Mucosa of rectum (tissue), 2 donors: ENCODE measurements at regions not wholly inside any gene's neighbourhood (a gene's known extent, or its start where the extent isn't known, plus 50 kb on each side); places are given as distances from the start of the nearest gene placed in this dataset.

Experiments
- H3K27ac ChIP-seq, 2 donors: one replicate each; pipeline ENCODE4 v1.7.0; 2013; ENCODE audit warnings: inconsistent platforms in 2 of 2, low read depth in 2 of 2, low read length in 2 of 2
- H3K27me3 ChIP-seq, 2 donors: one replicate each; pipeline ENCODE4 v1.7.0; 2013; ENCODE audit warnings: low read length in 2 of 2; ENCODE audit not compliant: control insufficient read depth in 2 of 2, insufficient read depth in 2 of 2
- H3K36me3 ChIP-seq, 2 donors: one replicate each; pipeline ENCODE4 v1.7.0; 2013; ENCODE audit warnings: low read length in 2 of 2; ENCODE audit not compliant: control insufficient read depth in 2 of 2, insufficient read depth in 2 of 2
- H3K4me1 ChIP-seq, 2 donors: one replicate each; pipeline ENCODE4 v1.7.0; 2013; ENCODE audit warnings: low read length in 2 of 2, mild to moderate bottlenecking in 1 of 2; ENCODE audit not compliant: control insufficient read depth in 2 of 2, insufficient read depth in 2 of 2
- H3K4me3 ChIP-seq, 2 donors: one replicate each; pipeline ENCODE4 v1.7.0; 2013; ENCODE audit warnings: low read length in 2 of 2
- H3K9ac ChIP-seq, 2 donors: one replicate each; pipeline ENCODE4 v1.7.0; 2013; ENCODE audit warnings: low read length in 2 of 2, low read depth in 1 of 2, mild to moderate bottlenecking in 1 of 2
- H3K9me3 ChIP-seq, 2 donors: one replicate each; pipeline ENCODE4 v1.7.0; 2013; ENCODE audit warnings: low read length in 2 of 2; ENCODE audit not compliant: control insufficient read depth in 2 of 2
- donor health status: healthy.
- donor health status: Normal muscosa, but diverticular disease.

DNA sequence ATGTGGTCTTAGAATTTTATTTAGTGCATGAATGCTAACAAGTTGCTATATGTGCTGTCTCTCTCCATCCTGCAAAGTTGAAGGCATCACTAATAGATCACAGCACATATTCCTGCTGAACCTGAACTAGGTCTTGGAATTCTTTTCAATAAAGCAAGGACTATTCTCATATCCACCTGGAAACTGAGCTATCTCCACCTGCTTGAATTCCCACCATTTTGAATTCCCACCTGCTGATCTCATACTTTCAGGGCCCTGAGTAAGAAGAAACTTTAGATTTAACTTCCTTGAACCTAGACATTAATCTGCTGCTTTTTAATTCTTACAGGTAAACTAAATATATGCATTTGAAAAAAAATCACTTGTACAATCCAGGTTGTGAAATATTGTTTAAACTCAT is 445.3 kb upstream of the CCL2 start:
- Histone ChIP-seq H3K36me3 (no peaks in the 10 kb centered on the region), H3K4me3 (no peak overlapping the region), H3K4me1 (no peaks in the 10 kb centered on the region), H3K9me3 (no peaks in the 10 kb centered on the region), H3K9ac (no peak overlapping the region), H3K27me3 (no peaks in the 10 kb centered on the region), H3K27ac (no peak overlapping the region)

DNA sequence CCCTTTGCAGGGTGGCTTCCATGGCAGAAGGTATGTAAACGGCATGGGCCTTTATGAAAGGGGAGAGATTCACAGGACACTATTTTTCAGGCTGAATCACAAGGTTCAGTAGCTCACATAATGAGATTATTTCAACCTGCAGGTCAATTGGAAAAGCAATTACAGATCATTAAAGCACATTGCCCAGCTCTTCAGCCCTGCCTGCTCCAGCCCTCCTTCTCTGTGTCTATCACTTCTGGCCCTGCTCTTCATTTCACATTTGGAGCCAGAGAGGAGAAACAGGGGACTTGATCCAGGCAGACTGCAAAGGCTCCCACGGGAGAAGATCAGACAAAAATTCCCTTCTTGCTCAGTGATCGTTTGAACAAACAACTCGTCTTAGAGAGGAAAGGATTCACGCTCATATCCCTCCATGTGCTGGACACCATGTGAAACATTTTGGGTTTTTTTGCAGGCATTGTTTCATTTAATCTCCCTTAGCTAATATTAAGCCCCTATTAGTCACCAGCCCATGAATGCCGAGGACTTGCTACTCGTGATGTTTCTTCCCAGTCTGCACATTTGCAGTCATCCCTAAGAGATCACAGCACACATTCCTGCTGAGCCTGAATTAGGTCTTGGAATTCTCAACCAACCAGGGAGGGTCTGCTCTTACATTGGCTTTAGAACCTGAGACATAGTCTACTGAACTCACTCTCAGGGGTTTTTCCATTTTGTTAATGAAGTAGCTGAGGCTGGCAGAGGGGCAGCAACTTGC is 443.9 kb upstream of the CCL2 start:
- Histone ChIP-seq H3K27ac (no peak overlapping the region), H3K4me1 (no peaks in the 10 kb centered on the region), H3K4me3 (no peak overlapping the region), H3K9ac (no peak overlapping the region), H3K36me3 (no peaks in the 10 kb centered on the region), H3K9me3 (no peaks in the 10 kb centered on the region), H3K27me3 (no peaks in the 10 kb centered on the region)

DNA sequence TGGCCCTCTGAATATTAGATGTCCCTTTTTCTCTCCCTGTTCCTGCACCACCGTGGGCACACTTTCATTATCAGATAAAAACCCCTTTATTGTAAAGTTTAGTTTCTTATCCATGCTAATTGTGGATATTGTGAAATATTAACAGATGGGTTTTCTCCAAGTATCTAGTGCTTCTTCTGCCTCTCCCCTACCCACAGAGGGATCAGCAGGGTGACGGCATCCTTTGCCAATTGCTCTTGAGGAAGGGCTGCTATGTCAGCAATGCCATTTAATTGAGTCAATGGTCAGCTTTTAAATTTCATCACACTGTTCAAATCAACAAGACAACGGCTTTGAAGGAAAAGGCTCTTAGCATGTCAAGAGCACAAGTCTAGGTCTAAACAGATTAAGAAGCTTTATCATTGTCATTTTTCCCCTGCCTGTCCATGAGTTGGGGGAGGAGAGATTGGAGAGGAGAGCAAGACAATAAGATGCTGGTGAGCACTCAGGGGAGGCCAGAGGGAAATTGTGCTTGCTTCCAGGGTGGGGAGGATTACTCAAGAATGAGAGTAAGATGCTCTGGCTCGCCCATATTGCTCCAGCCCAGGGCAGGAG is 443.0 kb upstream of the CCL2 start:
- Histone ChIP-seq H3K9ac (no peak overlapping the region), H3K4me3 (no peak overlapping the region), H3K9me3 (no peaks in the 10 kb centered on the region), H3K27ac (no peak overlapping the region), H3K4me1 (no peaks in the 10 kb centered on the region), H3K36me3 (no peaks in the 10 kb centered on the region), H3K27me3 (no peaks in the 10 kb centered on the region)

DNA sequence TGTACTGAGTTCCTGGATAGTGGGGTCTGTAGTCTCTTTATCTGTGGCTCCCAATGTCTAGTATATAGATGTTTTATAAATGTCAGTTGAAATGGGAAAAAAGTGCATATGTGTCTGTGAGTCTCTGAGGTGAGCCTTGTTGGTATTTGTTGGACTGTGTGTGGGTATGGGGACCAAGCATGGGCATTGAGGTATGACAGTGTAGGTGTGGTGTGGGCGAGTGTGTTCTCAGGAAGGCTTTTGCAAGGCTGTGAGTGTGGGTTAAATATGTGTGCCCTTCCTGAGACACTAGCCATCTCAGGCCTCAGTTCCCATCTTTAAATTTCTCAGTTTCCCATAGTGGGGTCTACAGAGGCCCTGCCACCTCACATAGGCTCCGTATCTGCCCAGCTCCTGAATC is 440.2 kb upstream of the CCL2 start:
- Histone ChIP-seq H3K27me3 (peaks cover 0 to 2% of the 10 kb centered on the region in 2 donors), H3K36me3 (no peaks in the 10 kb centered on the region), H3K4me1 (no peaks in the 10 kb centered on the region), H3K9me3 (no peaks in the 10 kb centered on the region), H3K4me3 (no peak overlapping the region), H3K9ac (no peak overlapping the region), H3K27ac (no peak overlapping the region)

DNA sequence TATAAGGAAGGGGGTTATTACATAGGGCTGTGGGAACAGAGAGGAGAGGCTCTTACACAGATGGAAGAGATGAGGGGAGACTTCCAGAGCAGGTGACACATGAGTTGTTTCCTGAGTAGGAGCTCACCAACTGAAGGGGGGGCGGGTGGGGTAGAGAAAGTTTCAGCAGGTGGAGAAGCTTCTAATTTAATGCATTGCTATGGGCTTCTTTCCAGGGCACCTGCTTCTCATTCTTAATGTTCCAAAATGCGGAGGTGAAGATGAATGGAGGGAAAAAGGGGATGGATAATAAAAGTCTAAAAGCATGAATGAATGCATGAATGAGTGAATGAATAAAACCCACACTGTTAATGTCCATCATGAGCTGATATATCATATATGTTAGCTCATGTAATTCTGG is 439.0 kb upstream of the CCL2 start:
- Histone ChIP-seq H3K27me3 (peaks cover 0 to 2% of the 10 kb centered on the region in 2 donors), H3K9me3 (no peaks in the 10 kb centered on the region), H3K36me3 (no peaks in the 10 kb centered on the region)

DNA sequence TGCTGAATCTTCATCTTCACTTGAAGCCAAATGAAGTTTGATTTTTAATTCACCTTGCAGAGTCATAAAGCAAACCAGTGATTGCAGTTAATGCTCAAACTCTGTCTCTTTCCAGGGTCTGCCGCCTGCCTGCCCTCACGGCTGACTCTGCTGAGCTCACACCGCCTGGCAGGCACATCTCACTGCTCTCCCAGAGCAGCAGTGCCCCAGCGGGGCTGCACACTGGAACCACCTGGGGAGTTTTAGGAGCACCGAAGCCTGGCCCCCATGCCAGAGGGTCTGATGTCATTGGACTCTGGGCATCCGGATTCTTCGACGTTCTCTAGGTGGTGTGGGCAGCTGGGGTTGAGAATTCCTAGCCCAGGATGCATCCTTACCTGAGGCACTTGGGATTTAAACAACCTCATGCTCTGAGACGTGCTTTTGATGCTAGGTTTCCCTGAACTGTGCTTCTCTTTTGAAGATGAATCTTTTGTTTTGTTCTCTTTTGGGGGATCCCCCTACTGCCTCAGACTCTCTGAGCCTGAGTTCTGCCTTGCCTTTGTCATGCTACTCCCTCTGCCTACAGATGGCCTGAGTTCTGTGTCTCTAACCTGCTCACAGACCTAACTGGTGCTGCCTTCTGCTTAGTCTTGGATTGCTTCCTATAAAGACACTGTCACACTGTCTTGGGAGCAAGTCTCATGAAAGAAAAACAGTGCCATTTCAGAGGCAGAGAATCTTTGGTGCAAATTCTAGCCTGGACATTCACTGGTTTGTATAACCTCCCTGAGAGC is 438.1 kb upstream of the CCL2 start:
- Histone ChIP-seq H3K27ac (no peak overlapping the region), H3K36me3 (no peaks in the 10 kb centered on the region), H3K4me3 (no peak overlapping the region), H3K9ac (no peak overlapping the region), H3K9me3 (no peaks in the 10 kb centered on the region), H3K27me3 (peaks cover 0 to 2% of the 10 kb centered on the region in 2 donors), H3K4me1 (no peaks in the 10 kb centered on the region)

More for the DNA sequence above, 439.0 kb upstream of the CCL2 start:
- Histone ChIP-seq H3K9ac (no peak overlapping the region), H3K27ac (no peak overlapping the region), H3K4me3 (no peak overlapping the region), H3K4me1 (no peaks in the 10 kb centered on the region)

DNA sequence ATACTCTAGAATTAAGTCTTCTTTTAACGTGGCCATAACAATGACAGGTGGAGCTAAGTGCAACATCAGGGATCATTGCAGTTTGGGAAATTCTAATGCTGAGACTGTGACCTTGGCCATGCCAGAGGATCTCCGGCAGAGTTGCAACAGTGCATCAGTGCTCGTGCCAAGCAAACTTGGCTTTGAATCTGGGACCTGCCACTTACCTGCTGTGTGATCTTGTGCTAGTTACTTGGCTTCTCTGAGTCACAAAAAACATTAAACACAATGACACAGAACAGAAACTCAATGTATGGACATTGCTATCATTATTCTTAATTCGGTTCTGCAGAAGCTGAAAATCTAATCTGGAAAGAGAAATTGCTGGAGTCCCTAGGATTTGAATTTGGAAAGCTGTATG is 435.5 kb upstream of the CCL2 start:
- H3K9me3 ChIP-seq: no peaks in the 10 kb centered on the region
- peaks cover 2 to 3% of the 10 kb centered on the region in 2 donors for H3K27me3 ChIP-seq

DNA sequence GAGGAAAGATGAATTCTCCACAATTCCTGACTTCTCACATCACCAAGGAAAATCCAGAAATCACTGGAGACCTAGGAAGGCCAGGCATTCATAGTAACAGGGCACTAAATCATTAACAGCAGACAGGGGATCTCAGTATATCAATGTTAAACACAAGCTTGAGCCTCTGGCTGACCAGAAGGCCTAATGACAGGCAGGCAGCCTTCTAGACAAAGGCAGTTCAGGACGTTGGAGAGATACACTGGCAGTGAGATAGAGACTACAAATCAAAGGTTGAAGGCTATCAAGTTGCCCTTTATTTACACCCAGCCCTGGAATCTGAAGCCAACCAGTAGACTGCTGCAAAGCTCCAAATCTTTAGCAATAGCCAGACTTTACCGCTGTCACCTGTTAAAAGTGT is 422.8 kb upstream of the CCL2 start:
- H3K9ac ChIP-seq: no peak overlapping the region
- no peaks in the 10 kb centered on the region for H3K9me3 ChIP-seq
- no peaks in the 10 kb centered on the region for H3K36me3 ChIP-seq
- no peak overlapping the region for H3K27ac ChIP-seq
- no peak overlapping the region for H3K4me3 ChIP-seq
- no peaks in the 10 kb centered on the region for H3K4me1 ChIP-seq
- H3K27me3 ChIP-seq: no peaks in the 10 kb centered on the region

More for the DNA sequence above, 435.5 kb upstream of the CCL2 start:
- Histone ChIP-seq H3K36me3 (no peaks in the 10 kb centered on the region), H3K27ac (no peak overlapping the region), H3K9ac (no peak overlapping the region), H3K4me3 (no peak overlapping the region), H3K4me1 (no peaks in the 10 kb centered on the region)

DNA sequence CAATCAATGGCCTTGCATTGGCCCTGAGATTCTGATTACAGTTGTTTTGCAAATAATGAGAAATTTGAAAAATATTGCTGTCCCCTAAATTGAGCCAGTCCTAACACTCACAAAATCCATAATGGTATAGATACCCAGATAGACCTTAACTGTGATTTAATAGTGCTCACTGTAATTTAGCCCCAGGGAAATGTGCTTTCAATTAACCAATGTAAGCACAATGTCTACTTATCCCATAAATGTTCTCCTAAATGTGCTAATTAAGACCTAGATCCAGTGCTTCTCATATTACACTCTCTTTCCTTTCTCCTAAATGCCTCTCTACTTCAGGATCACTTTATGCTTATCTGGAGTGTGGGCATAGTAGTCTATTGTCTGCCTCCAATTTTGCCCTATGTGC is 417.8 kb upstream of the CCL2 start:
- Histone ChIP-seq H3K4me1 (no peaks in the 10 kb centered on the region), H3K36me3 (no peaks in the 10 kb centered on the region), H3K9me3 (no peaks in the 10 kb centered on the region), H3K27me3 (peaks cover 0 to 4% of the 10 kb centered on the region in 2 donors), H3K27ac (no peak overlapping the region), H3K9ac (no peak overlapping the region), H3K4me3 (no peak overlapping the region)

DNA sequence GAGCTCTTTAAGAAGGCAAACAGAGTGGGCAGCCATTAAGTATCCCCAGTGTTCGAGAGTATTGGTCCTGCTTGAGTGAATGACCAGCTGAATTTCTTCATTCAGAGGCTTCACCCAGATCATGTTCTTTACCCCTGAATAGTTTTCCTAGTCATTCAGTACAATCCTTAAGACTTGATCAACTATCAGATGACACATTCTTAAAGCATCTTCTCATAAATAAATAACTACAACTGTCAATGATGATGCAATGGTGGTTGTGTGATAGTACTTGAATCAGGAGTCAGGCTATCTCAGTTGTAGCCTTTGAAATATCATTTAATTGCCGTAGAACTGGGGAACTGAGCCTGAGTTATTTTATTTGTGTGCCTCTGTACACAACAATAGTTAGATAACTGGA is 416.8 kb upstream of the CCL2 start:
- Histone ChIP-seq H3K9me3 (no peaks in the 10 kb centered on the region), H3K4me3 (no peak overlapping the region), H3K4me1 (no peaks in the 10 kb centered on the region), H3K27ac (no peak overlapping the region), H3K27me3 (peaks cover 0 to 4% of the 10 kb centered on the region in 2 donors), H3K9ac (no peak overlapping the region), H3K36me3 (no peaks in the 10 kb centered on the region)
